HCT116 (cell line): ENCODE measurements at regions not wholly inside any gene's neighbourhood (a gene's known extent, or its start where the extent isn't known, plus 50 kb on each side); places are given as distances from the start of the nearest gene placed in this dataset.

ENCODE experiments used
- ATAC-seq: fragments of 200-7000 bp; cut with Tn5 transposase; 2 replicates; pipeline ENCODE4 v1.9.1; 2020; ENCODE audit warnings: mild to moderate bottlenecking, moderate library complexity
- BruUV-seq: library from RNA; stranded (reverse); fragments of 400-500 nt; replicated peaks from 2 replicates; lab custom pipeline; 2021; lab: Mats Ljungman, UMichigan
- CTCF ChIA-PET: fragments of 300-600 bp; sonication (Branson Sonifier 250); formaldehyde crosslinking; loops from one replicate; lab custom pipeline; 2021; ENCODE audit warnings: antibody characterized with exemption; lab: Charles Lee
- POLR2A ChIA-PET: fragments of 300-600, 350-600 bp; sonication (Branson Sonifier 250); formaldehyde crosslinking; loops from one replicate; lab custom pipeline; 2021; ENCODE audit warnings: antibody characterized with exemption; lab: Charles Lee
- RAD21 ChIA-PET, 2 experiments: fragments of 300-600 bp; sonication (Branson Sonifier 250); formaldehyde crosslinking; loops; one replicate each; lab custom pipeline; 2023; ENCODE audit warnings: low total read pairs in 2 of 2; ENCODE audit not compliant: uncharacterized antibody in 2 of 2, unreplicated experiment in 2 of 2, low non-redundant PET in 1 of 2; lab: Charles Lee
- DNase-seq: peaks from one replicate; pipeline ENCODE4 v3.0.0-alpha.2; 2010; ENCODE audit warnings: low read depth, low spot score
- H2AFZ ChIP-seq: fragments of 200-600 bp; shearing (Covaris generic), sonication (generic); 2 replicates; pipeline ENCODE4 v1.6.1; 2017; ENCODE audit warnings: low read depth, mixed run types, mixed read lengths, antibody characterized with exemption, low read length; ENCODE audit not compliant: poor library complexity, severe bottlenecking
- H3K27ac ChIP-seq: 2 replicates; pipeline ENCODE4 v1.5.1; 2012; ENCODE audit warnings: low read depth, low read length
- H3K27me3 ChIP-seq: fragments of 200-600 bp; sonication (generic); 2 replicates; pipeline ENCODE4 v1.6.1; 2016; ENCODE audit warnings: mixed run types, low read length, mixed read lengths; ENCODE audit not compliant: insufficient read depth
- H3K36me3 ChIP-seq, 2 experiments: fragments of 200-500 bp in 1 of 2; fragments of 200-600 bp in 1 of 2; sonication (Bioruptor generic) in 1 of 2; sonication (generic) in 1 of 2; 2 replicates each; pipeline versions ENCODE4 v1.5.1 to v1.6.1; 2014 to 2016; ENCODE audit warnings: low read length in 2 of 2, inconsistent platforms in 1 of 2, mixed read lengths in 1 of 2, mixed run types in 1 of 2; ENCODE audit not compliant: insufficient read depth in 2 of 2, control insufficient read depth in 1 of 2
- H3K4me1 ChIP-seq, 2 experiments: fragments of 200-600 bp in 1 of 2; sonication (generic) in 1 of 2; 2 replicates each; pipeline versions ENCODE4 v1.5.1 to v1.6.1; 2012 to 2017; ENCODE audit warnings: low read length in 2 of 2, inconsistent platforms in 1 of 2, mild to moderate bottlenecking in 1 of 2, mixed read lengths in 1 of 2, mixed run types in 1 of 2, moderate library complexity in 1 of 2; ENCODE audit not compliant: insufficient read depth in 2 of 2, control insufficient read depth in 1 of 2
- H3K4me2 ChIP-seq: fragments of 200-600 bp; sonication (generic); 2 replicates; pipeline ENCODE4 v1.6.1; 2017; ENCODE audit warnings: mixed run types, low read length, mixed read lengths
- H3K4me3 ChIP-seq, 2 experiments: fragments of 200-600 bp in 1 of 2; sonication (generic) in 1 of 2; replicated peaks in 1 of 2; 2 replicates each; pipeline ENCODE4 v1.5.1; 2011 to 2016; ENCODE audit warnings: low read length in 2 of 2, control low read depth in 1 of 2, low read depth in 1 of 2, mild to moderate bottlenecking in 1 of 2, mixed read lengths in 1 of 2, mixed run types in 1 of 2
- H3K79me2 ChIP-seq: fragments of 200-600 bp; sonication (generic); 2 replicates; pipeline ENCODE4 v1.6.1; 2017; ENCODE audit warnings: mild to moderate bottlenecking, mixed run types, low read length, moderate library complexity, mixed read lengths; ENCODE audit not compliant: insufficient read depth
- H3K9ac ChIP-seq: fragments of 200-600 bp; sonication (generic); 2 replicates; pipeline ENCODE4 v1.6.1; 2016; ENCODE audit warnings: low read length, mixed read lengths
- H3K9me2 ChIP-seq: fragments of 200-600 bp; sonication (generic), shearing (Covaris generic); 2 replicates; pipeline ENCODE4 v1.6.1; 2017; ENCODE audit warnings: mixed run types, mild to moderate bottlenecking, moderate library complexity; ENCODE audit not compliant: insufficient read depth
- H3K9me3 ChIP-seq, 2 experiments: fragments of 200-500 bp in 1 of 2; fragments of 200-600 bp in 1 of 2; sonication (Bioruptor generic) in 1 of 2; sonication (generic) in 1 of 2; 2 replicates each; pipeline ENCODE4 v1.6.1; 2014 to 2017; ENCODE audit warnings: low read length in 2 of 2, mixed read lengths in 2 of 2, inconsistent platforms in 1 of 2, low read depth in 1 of 2, mild to moderate bottlenecking in 1 of 2, mixed run types in 1 of 2, moderate library complexity in 1 of 2; ENCODE audit not compliant: control insufficient read depth in 1 of 2, insufficient read depth in 1 of 2
- H4K20me1 ChIP-seq: fragments of 200-600 bp; sonication (generic), shearing (Covaris generic); 2 replicates; pipeline ENCODE4 v1.6.1; 2017; ENCODE audit warnings: mixed run types, mild to moderate bottlenecking, moderate library complexity; ENCODE audit not compliant: insufficient read depth
- CTCF ChIP-seq, 3 experiments: fragments of 200-600 bp in 1 of 3; sonication (generic) in 1 of 3; IDR thresholded peaks in 2 of 3; conservative IDR thresholded peaks in 1 of 3; 2 replicates each; pipeline ENCODE4 v1.5.1; 2012 to 2017; ENCODE audit warnings: low read depth in 2 of 3, low read length in 2 of 3, antibody characterized with exemption in 1 of 3, borderline replicate concordance in 1 of 3, control low read depth in 1 of 3, mild to moderate bottlenecking in 1 of 3, mixed read lengths in 1 of 3, mixed run types in 1 of 3, moderate library complexity in 1 of 3; ENCODE audit not compliant: insufficient read depth in 1 of 3
- EGR1 ChIP-seq: IDR thresholded peaks from 2 replicates; pipeline ENCODE4 v1.6.1; 2012; ENCODE audit warnings: low read depth
- EZH2 ChIP-seq: fragments of 200-600 bp; sonication (generic); IDR thresholded peaks from 2 replicates; pipeline ENCODE4 v1.6.1; 2017; ENCODE audit warnings: antibody characterized with exemption, mixed run types
- EZH2phosphoT487 ChIP-seq: fragments of 200-600 bp; IDR thresholded peaks from 2 replicates; pipeline ENCODE4 v1.6.1; 2018; ENCODE audit warnings: antibody characterized with exemption, borderline replicate concordance
- JUND ChIP-seq: IDR thresholded peaks from 2 replicates; pipeline ENCODE4 v1.6.1; 2012
- MAX ChIP-seq: IDR thresholded peaks from 2 replicates; pipeline ENCODE4 v1.6.1; 2012
- POLR2AphosphoS5 ChIP-seq: IDR thresholded peaks from 2 replicates; pipeline ENCODE4 v1.6.1; 2011; ENCODE audit warnings: mild to moderate bottlenecking, low read depth, low read length, moderate library complexity
- RAD21 ChIP-seq: IDR thresholded peaks from 2 replicates; pipeline ENCODE4 v1.6.1; 2012; ENCODE audit warnings: low read depth, mild to moderate bottlenecking
- SP1 ChIP-seq: IDR thresholded peaks from 2 replicates; pipeline ENCODE4 v1.6.1; 2012; ENCODE audit warnings: low read depth
- SRF ChIP-seq: IDR thresholded peaks from 2 replicates; pipeline ENCODE4 v1.6.1; 2012; ENCODE audit warnings: low read depth
- TCF7L2 ChIP-seq: IDR thresholded peaks from 2 replicates; pipeline ENCODE4 v1.7.0; 2011; ENCODE audit warnings: borderline replicate concordance, inconsistent platforms; ENCODE audit not compliant: insufficient read depth, insufficient read length; ENCODE audit errors: extremely low read depth
- YY1 ChIP-seq: IDR thresholded peaks from 2 replicates; pipeline ENCODE4 v1.6.1; 2011; ENCODE audit warnings: low read length, low read depth, moderate library complexity, mild to moderate bottlenecking; ENCODE audit not compliant: insufficient replicate concordance; ENCODE audit errors: extremely low read depth
- intact Hi-C: fragments of 100-400 bp; cut with micrococcal nuclease; formaldehyde crosslinking; loops from 2 replicates; pipeline ENCODE4 v1.10.0; 2022
- TF ChIP-seq, protein P1 (sequence below): IDR thresholded peaks from 2 replicates; pipeline ENCODE4 v1.6.1; 2012; ENCODE audit warnings: low read depth

GRCh38 chr11:19552656-19553260, 159.9 kb upstream of the NAV2 start:
- RAD21 ChIA-PET, result no interaction called here
- no peaks in the 10 kb centered on the region for H3K9me3 ChIP-seq
- H2AFZ ChIP-seq, result no peak overlapping the region
- no peaks in the 10 kb centered on the region for H3K79me2 ChIP-seq
- H3K27me3 ChIP-seq, result peaks cover 9% of the 10 kb centered on the region; the same call in 1 of the 2 replicates
- no peaks in the 10 kb centered on the region for H4K20me1 ChIP-seq
- H3K4me3 ChIP-seq, result no peak overlapping the region
- POLR2A ChIA-PET, result no interaction called here
- CTCF ChIA-PET, result interaction anchor here (0.7 to 10.0 kb wide), 3 partner anchors 293 to 483 kb away, joined by 6 to 97 read pairs (median 8); no protein-coding TSS in a partner anchor
- no peaks in the 10 kb centered on the region for H3K9me2 ChIP-seq
- H3K4me2 ChIP-seq, result no peak overlapping the region
- intact Hi-C loops, result loop anchor here (1.0 to 10.0 kb wide), 5 partner anchors 225 to 802 kb away; no protein-coding TSS in a partner anchor
- no peak for TF ChIP-seq MAX
- H3K9ac ChIP-seq, result no peak overlapping the region
- BruUV-seq, result no TSS peak
- H3K4me1 ChIP-seq, result no peaks in the 10 kb centered on the region
- ATAC-seq (no peak), DNase-seq (no peak)
- H3K36me3 ChIP-seq, result no peaks in the 10 kb centered on the region
- no peak overlapping the region for H3K27ac ChIP-seq

- Histone ChIP-seq H2AFZ (no peak overlapping the region), H3K9me3 (no peaks in the 10 kb centered on the region), H3K79me2 (no peaks in the 10 kb centered on the region), H3K9me2 (no peaks in the 10 kb centered on the region), H3K9ac (no peak overlapping the region), H3K4me2 (no peak overlapping the region), H4K20me1 (no peaks in the 10 kb centered on the region), H3K27me3 (peaks cover 15% of the 10 kb centered on the region; the same call in 1 of the 2 replicates), H3K27ac (no peak overlapping the region), H3K4me1 (no peaks in the 10 kb centered on the region), H3K36me3 (no peaks in the 10 kb centered on the region), H3K4me3 (no peak overlapping the region)
- BruUV-seq, result no TSS peak
- intact Hi-C loops, result loop anchor here (5.0 to 10.0 kb wide), 2 partner anchors 225 to 803 kb away; no protein-coding TSS in a partner anchor
- ChIA-PET POLR2A (interaction anchor here (0.7 kb wide), 1 partner anchor 94 kb away, joined by 3 read pairs; no protein-coding TSS in a partner anchor), RAD21 (no interaction called here), CTCF (interaction anchor here (1.4 to 10.0 kb wide), 2 partner anchors 293 to 482 kb away, joined by 8 to 97 read pairs; no protein-coding TSS in a partner anchor)
- no peak for DNase-seq
- no peak for ATAC-seq
- no peak for TF ChIP-seq TCF7L2
- no peak for TF ChIP-seq EGR1
- TF ChIP-seq YY1, result no peak
- no peak for TF ChIP-seq JUND
- TF ChIP-seq RAD21, result no peak
- TF ChIP-seq SP1, result no peak
- no peak for TF ChIP-seq MAX
- no peak for TF ChIP-seq EZH2
- no peak for TF ChIP-seq POLR2AphosphoS5
- no peak for TF ChIP-seq EZH2phosphoT487
- no peak for TF ChIP-seq CTCF (IDR thresholded peaks at IDR 0.05 in 2 of 3, conservative IDR thresholded peaks at IDR 0.05 in 1 of 3; ENCODE audit: borderline replicate concordance in 1 of 3, insufficient read depth in 1 of 3, low read depth in 2 of 3, low read length in 2 of 3)
- TF ChIP-seq SRF, result no peak
- TF ChIP-seq, protein P1, sequence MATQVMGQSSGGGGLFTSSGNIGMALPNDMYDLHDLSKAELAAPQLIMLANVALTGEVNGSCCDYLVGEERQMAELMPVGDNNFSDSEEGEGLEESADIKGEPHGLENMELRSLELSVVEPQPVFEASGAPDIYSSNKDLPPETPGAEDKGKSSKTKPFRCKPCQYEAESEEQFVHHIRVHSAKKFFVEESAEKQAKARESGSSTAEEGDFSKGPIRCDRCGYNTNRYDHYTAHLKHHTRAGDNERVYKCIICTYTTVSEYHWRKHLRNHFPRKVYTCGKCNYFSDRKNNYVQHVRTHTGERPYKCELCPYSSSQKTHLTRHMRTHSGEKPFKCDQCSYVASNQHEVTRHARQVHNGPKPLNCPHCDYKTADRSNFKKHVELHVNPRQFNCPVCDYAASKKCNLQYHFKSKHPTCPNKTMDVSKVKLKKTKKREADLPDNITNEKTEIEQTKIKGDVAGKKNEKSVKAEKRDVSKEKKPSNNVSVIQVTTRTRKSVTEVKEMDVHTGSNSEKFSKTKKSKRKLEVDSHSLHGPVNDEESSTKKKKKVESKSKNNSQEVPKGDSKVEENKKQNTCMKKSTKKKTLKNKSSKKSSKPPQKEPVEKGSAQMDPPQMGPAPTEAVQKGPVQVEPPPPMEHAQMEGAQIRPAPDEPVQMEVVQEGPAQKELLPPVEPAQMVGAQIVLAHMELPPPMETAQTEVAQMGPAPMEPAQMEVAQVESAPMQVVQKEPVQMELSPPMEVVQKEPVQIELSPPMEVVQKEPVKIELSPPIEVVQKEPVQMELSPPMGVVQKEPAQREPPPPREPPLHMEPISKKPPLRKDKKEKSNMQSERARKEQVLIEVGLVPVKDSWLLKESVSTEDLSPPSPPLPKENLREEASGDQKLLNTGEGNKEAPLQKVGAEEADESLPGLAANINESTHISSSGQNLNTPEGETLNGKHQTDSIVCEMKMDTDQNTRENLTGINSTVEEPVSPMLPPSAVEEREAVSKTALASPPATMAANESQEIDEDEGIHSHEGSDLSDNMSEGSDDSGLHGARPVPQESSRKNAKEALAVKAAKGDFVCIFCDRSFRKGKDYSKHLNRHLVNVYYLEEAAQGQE, result no peak
Observed at GRCh38 chr11:19552161-19552560, 160.5 kb upstream of the NAV2 start.
